Osteoblast (primary cell): ENCODE measurements at regions not wholly inside any gene's neighbourhood (a gene's known extent, or its start where the extent isn't known, plus 50 kb on each side); places are given as distances from the start of the nearest gene placed in this dataset.

Experiments used
- DNase-seq: peaks from one replicate; pipeline ENCODE4 v3.0.0; 2011; ENCODE audit warnings: low spot score, mixed read lengths; ENCODE audit not compliant: insufficient read length; ENCODE audit errors: missing footprints
- H2AFZ ChIP-seq: 2 replicates; pipeline ENCODE4 v1.6.0; 2011; ENCODE audit warnings: mild to moderate bottlenecking, low read length
- H3K27ac ChIP-seq: 2 replicates; pipeline ENCODE4 v1.5.1; 2011; ENCODE audit warnings: mild to moderate bottlenecking, low read depth, low read length, moderate library complexity
- H3K27me3 ChIP-seq: 2 replicates; pipeline ENCODE4 v1.6.0; 2012; ENCODE audit warnings: mild to moderate bottlenecking, control low read depth, inconsistent platforms, low read length, moderate library complexity; ENCODE audit not compliant: insufficient read depth
- H3K36me3 ChIP-seq: 2 replicates; pipeline ENCODE4 v1.5.1; 2011; ENCODE audit warnings: mild to moderate bottlenecking, low read length, control low read depth, moderate library complexity; ENCODE audit not compliant: insufficient read depth
- H3K4me1 ChIP-seq: 2 replicates; pipeline ENCODE4 v1.5.1; 2011; ENCODE audit warnings: mild to moderate bottlenecking, low read length, control low read depth, moderate library complexity; ENCODE audit not compliant: insufficient read depth
- H3K4me2 ChIP-seq: 2 replicates; pipeline ENCODE4 v1.6.0; 2011; ENCODE audit warnings: mild to moderate bottlenecking, low read length; ENCODE audit not compliant: insufficient read depth
- H3K4me3 ChIP-seq: fragments of 200-600 bp; sonication (generic); 3 replicates; pipeline ENCODE4 v1.5.1; 2012; ENCODE audit warnings: mild to moderate bottlenecking, low read length, inconsistent platforms; ENCODE audit not compliant: insufficient read depth
- H3K79me2 ChIP-seq: 2 replicates; pipeline ENCODE4 v1.6.0; 2012; ENCODE audit warnings: mild to moderate bottlenecking, low read length, control low read depth, inconsistent platforms; ENCODE audit not compliant: insufficient read depth
- H3K9me3 ChIP-seq: 2 replicates; pipeline ENCODE4 v1.5.1; 2011; ENCODE audit warnings: low read depth, low read length, control low read depth
- H4K20me1 ChIP-seq: 2 replicates; pipeline ENCODE4 v1.6.0; 2012; ENCODE audit warnings: mild to moderate bottlenecking, low read length, control low read depth; ENCODE audit not compliant: insufficient read depth
- TF ChIP-seq, protein P1 (sequence below): IDR thresholded peaks from 2 replicates; pipeline ENCODE4 v1.5.1; 2011; ENCODE audit warnings: mild to moderate bottlenecking, low read depth, low read length, moderate library complexity; ENCODE audit errors: extremely low read depth

- Histone ChIP-seq H3K36me3 (no peaks in the 10 kb centered on the region), H3K4me3 (no peak overlapping the region), H3K4me2 (no peak overlapping the region), H3K27ac (no peak overlapping the region), H3K79me2 (no peaks in the 10 kb centered on the region), H3K4me1 (no peaks in the 10 kb centered on the region), H3K27me3 (no peaks in the 10 kb centered on the region), H3K9me3 (no peaks in the 10 kb centered on the region), H4K20me1 (no peaks in the 10 kb centered on the region), H2AFZ (no peak overlapping the region)
- no peak for DNase-seq
- TF ChIP-seq, protein P1, sequence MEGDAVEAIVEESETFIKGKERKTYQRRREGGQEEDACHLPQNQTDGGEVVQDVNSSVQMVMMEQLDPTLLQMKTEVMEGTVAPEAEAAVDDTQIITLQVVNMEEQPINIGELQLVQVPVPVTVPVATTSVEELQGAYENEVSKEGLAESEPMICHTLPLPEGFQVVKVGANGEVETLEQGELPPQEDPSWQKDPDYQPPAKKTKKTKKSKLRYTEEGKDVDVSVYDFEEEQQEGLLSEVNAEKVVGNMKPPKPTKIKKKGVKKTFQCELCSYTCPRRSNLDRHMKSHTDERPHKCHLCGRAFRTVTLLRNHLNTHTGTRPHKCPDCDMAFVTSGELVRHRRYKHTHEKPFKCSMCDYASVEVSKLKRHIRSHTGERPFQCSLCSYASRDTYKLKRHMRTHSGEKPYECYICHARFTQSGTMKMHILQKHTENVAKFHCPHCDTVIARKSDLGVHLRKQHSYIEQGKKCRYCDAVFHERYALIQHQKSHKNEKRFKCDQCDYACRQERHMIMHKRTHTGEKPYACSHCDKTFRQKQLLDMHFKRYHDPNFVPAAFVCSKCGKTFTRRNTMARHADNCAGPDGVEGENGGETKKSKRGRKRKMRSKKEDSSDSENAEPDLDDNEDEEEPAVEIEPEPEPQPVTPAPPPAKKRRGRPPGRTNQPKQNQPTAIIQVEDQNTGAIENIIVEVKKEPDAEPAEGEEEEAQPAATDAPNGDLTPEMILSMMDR = no peak
These were observed 244.0 kb downstream of the YTHDC2 start for GRCh38 chr5:113757508-113757907.

- Histone ChIP-seq H3K4me3 (no peak overlapping the region), H3K4me2 (no peak overlapping the region), H3K36me3 (no peaks in the 10 kb centered on the region), H4K20me1 (no peaks in the 10 kb centered on the region), H3K4me1 (no peaks in the 10 kb centered on the region), H3K27me3 (no peaks in the 10 kb centered on the region), H3K27ac (no peak overlapping the region), H2AFZ (no peak overlapping the region), H3K79me2 (no peaks in the 10 kb centered on the region), H3K9me3 (no peaks in the 10 kb centered on the region)
- no peak for DNase-seq
- TF ChIP-seq, protein P1 = no peak
These were observed 246.0 kb downstream of the YTHDC2 start for GRCh38 chr5:113759505-113759904.

DNA sequence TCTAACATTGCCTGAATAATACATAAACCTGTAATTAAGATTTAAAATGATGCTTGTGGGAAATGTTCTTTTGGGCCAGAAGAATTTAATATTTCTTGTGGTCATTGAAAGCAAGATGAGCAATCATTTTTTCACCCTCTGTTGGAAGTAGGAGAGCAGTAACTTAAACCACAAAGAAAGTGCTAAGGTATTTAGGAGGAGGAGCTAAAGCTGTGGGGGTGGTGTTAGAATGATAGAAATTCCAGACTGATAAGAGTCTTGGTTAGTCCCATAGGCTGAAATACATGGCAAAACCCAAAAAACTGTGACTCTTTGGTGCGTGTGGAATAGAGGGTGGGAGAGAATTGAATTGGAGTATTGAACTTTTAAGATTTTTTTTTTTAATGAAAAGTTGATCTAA, 247.0 kb downstream of the YTHDC2 start:
- Histone ChIP-seq H3K4me1 (no peaks in the 10 kb centered on the region), H3K36me3 (no peaks in the 10 kb centered on the region), H3K79me2 (no peaks in the 10 kb centered on the region), H2AFZ (no peak overlapping the region), H4K20me1 (no peaks in the 10 kb centered on the region), H3K9me3 (no peaks in the 10 kb centered on the region), H3K27ac (no peak overlapping the region), H3K4me2 (no peak overlapping the region), H3K27me3 (no peaks in the 10 kb centered on the region), H3K4me3 (no peak overlapping the region)
- TF ChIP-seq, protein P1 = no peak
- no peak for DNase-seq

DNA sequence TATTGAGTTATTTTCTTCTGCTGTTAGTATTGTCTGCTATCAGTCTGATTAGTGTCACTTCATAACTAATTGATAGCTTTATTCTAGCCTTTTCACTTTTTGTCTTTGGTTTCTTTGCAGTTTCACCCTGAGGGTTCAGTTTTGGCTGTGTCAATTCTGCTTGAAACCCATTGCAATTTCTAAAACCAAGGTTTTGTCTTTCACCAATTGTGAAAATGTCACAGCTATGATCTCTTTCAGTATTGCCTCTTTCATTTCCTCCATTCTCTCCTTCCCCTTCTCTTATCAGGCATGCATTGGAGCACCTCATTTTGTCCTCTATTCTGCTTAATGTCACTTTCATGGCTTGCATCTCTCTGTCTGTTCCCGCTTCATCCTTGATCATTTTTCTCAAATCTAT, 248.1 kb downstream of the YTHDC2 start:
- Histone ChIP-seq H3K4me1 (no peaks in the 10 kb centered on the region), H3K36me3 (no peaks in the 10 kb centered on the region), H2AFZ (no peak overlapping the region), H3K27ac (no peak overlapping the region), H4K20me1 (no peaks in the 10 kb centered on the region), H3K79me2 (no peaks in the 10 kb centered on the region), H3K4me2 (no peak overlapping the region), H3K4me3 (no peak overlapping the region), H3K27me3 (no peaks in the 10 kb centered on the region), H3K9me3 (no peaks in the 10 kb centered on the region)
- DNase-seq = no peak
- TF ChIP-seq, protein P1 = no peak
